Astrocyte (in vitro differentiated cells and primary cell): ENCODE measurements at regions not wholly inside any gene's neighbourhood (a gene's known extent, or its start where the extent isn't known, plus 50 kb on each side); places are given as distances from the start of the nearest gene placed in this dataset.

Experiments
- EZH2 ChIP-seq: IDR thresholded peaks from 2 replicates; pipeline ENCODE4 v1.6.1; 2012; ENCODE audit warnings: mild to moderate bottlenecking, low read length, inconsistent platforms; ENCODE audit not compliant: insufficient read depth
- TF ChIP-seq, protein P1 (sequence below): IDR thresholded peaks from 2 replicates; pipeline ENCODE4 v1.5.1; 2011; ENCODE audit warnings: low read depth, mild to moderate bottlenecking, inconsistent platforms, low read length, moderate library complexity; ENCODE audit not compliant: insufficient read depth

DNA sequence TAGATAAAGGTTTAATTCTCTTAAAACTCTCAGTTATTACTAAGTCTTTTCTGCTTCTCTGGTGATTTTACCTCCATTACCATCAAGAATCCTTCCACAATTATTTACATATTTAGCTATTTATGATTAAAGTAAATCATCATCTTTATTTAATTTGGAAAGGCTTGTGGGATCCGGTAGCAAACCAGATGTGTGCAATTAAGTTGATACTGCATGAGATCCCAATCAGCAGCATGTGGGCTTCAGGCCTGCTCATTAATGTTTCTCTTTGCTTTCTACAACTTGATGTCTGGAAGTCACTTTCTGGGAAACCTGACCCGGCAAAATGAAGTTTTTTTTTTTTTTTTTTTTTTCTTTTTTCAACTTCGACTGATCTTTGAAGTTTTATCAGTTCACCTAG, 558.4 kb upstream of the ANO5 start:
- TF ChIP-seq, protein P1, sequence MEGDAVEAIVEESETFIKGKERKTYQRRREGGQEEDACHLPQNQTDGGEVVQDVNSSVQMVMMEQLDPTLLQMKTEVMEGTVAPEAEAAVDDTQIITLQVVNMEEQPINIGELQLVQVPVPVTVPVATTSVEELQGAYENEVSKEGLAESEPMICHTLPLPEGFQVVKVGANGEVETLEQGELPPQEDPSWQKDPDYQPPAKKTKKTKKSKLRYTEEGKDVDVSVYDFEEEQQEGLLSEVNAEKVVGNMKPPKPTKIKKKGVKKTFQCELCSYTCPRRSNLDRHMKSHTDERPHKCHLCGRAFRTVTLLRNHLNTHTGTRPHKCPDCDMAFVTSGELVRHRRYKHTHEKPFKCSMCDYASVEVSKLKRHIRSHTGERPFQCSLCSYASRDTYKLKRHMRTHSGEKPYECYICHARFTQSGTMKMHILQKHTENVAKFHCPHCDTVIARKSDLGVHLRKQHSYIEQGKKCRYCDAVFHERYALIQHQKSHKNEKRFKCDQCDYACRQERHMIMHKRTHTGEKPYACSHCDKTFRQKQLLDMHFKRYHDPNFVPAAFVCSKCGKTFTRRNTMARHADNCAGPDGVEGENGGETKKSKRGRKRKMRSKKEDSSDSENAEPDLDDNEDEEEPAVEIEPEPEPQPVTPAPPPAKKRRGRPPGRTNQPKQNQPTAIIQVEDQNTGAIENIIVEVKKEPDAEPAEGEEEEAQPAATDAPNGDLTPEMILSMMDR = no peak
- no peak for TF ChIP-seq EZH2
